Gastrocnemius medialis (tissue), 4 donors: ENCODE measurements at regions not wholly inside any gene's neighbourhood (a gene's known extent, or its start where the extent isn't known, plus 50 kb on each side); places are given as distances from the start of the nearest gene placed in this dataset.

ENCODE experiments used
- POLR2A ChIP-seq, 2 donors: fragments of 450-650 bp; IDR thresholded peaks; one replicate each; pipeline ENCODE4 v1.6.1; 2017; ENCODE audit warnings: antibody characterized with exemption in 2 of 2, mild to moderate bottlenecking in 2 of 2, moderate library complexity in 2 of 2
- TF ChIP-seq, protein P1 (sequence below), 5 experiments: fragments of 450-650 bp in 3 of 5; fragments of 200-600 bp in 2 of 5; sonication (generic) in 2 of 5; IDR thresholded peaks in 4 of 5; conservative IDR thresholded peaks in 1 of 5; 1 replicate in 4 of 5; 2 replicates in 1 of 5; pipeline ENCODE4 v1.5.1; 2016 to 2019; ENCODE audit warnings: antibody characterized with exemption in 5 of 5, mild to moderate bottlenecking in 3 of 5, moderate library complexity in 3 of 5

DNA sequence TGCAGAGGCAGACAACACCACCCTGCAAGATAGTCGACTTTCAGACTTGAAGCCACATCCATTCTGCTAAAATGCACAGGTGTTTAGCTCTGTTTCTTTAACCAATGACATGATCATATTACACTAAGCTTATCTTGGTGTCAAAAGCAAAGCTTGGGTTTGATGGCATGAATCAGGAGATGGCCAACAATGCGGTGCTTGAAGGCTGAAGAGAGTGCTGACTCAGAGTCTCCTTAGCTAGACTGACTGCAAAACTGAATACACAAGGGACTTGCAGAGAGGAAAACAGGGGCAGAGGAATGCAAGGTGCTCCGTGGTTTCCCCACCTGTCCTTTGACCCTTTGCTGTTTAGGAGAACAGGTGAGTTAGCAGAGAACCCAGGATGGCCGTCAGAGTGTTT lies 262.6 kb downstream of the SIPA1L2 start:
- no peak for TF ChIP-seq POLR2A (IDR thresholded peaks at IDR 0.05)
- TF ChIP-seq, protein P1, sequence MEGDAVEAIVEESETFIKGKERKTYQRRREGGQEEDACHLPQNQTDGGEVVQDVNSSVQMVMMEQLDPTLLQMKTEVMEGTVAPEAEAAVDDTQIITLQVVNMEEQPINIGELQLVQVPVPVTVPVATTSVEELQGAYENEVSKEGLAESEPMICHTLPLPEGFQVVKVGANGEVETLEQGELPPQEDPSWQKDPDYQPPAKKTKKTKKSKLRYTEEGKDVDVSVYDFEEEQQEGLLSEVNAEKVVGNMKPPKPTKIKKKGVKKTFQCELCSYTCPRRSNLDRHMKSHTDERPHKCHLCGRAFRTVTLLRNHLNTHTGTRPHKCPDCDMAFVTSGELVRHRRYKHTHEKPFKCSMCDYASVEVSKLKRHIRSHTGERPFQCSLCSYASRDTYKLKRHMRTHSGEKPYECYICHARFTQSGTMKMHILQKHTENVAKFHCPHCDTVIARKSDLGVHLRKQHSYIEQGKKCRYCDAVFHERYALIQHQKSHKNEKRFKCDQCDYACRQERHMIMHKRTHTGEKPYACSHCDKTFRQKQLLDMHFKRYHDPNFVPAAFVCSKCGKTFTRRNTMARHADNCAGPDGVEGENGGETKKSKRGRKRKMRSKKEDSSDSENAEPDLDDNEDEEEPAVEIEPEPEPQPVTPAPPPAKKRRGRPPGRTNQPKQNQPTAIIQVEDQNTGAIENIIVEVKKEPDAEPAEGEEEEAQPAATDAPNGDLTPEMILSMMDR (IDR thresholded peaks at IDR 0.05 in 4 of 5, conservative IDR thresholded peaks at IDR 0.05 in 1 of 5), result no peak
